Osteocyte (in vitro differentiated cells): ENCODE measurements at regions not wholly inside any gene's neighbourhood (a gene's known extent, or its start where the extent isn't known, plus 50 kb on each side); places are given as distances from the start of the nearest gene placed in this dataset.

Experiments
- DNase-seq: peaks from one replicate; pipeline ENCODE4 v3.0.0; 2021; ENCODE audit warnings: mixed read lengths; ENCODE audit not compliant: unreplicated experiment; ENCODE audit errors: extremely low spot score
- H3K27ac Mint-ChIP-seq: one replicate; pipeline ENCODE4 v1.8.0; 2021; ENCODE audit warnings: mild to moderate bottlenecking, mixed read lengths; ENCODE audit not compliant: unreplicated experiment
- H3K27me3 Mint-ChIP-seq: one replicate; pipeline ENCODE4 v1.8.0; 2021; ENCODE audit warnings: mixed read lengths; ENCODE audit not compliant: unreplicated experiment
- H3K36me3 Mint-ChIP-seq: one replicate; pipeline ENCODE4 v1.8.0; 2021; ENCODE audit warnings: mixed read lengths; ENCODE audit not compliant: unreplicated experiment
- H3K4me1 Mint-ChIP-seq: one replicate; pipeline ENCODE4 v1.8.0; 2021; ENCODE audit warnings: mixed read lengths; ENCODE audit not compliant: unreplicated experiment
- H3K4me3 Mint-ChIP-seq: one replicate; pipeline ENCODE4 v1.8.0; 2021; ENCODE audit warnings: mild to moderate bottlenecking, moderate library complexity, mixed read lengths; ENCODE audit not compliant: unreplicated experiment
- H3K9me3 Mint-ChIP-seq: one replicate; pipeline ENCODE4 v1.8.0; 2021; ENCODE audit warnings: mixed read lengths; ENCODE audit not compliant: unreplicated experiment
- TF ChIP-seq, protein P1 (sequence below): fragments of 200-600 bp; sonication (generic); IDR thresholded peaks from 2 replicates; pipeline ENCODE4 v1.5.0; 2021; ENCODE audit warnings: antibody characterized with exemption, mild to moderate bottlenecking, moderate library complexity

DNA sequence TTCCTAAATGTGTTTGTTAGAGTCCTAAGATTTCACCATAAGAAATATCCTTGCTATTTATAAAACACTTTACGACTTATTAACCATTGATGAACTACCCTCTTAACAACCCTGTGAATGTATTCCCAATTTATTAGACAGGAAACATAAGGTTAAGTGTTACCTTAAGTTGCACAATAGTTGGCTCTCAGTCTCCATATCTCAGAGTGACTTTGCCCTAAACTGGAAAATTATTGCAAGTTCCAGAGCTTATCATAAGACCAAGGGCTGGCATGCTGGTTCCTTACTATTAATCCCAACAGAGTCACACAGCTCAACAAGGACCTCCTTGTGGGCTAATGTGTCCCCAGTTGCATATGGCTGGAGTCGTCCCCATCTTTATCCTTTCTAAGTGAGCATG lies 165.8 kb downstream of the INSIG2 start:
- H3K36me3 Mint-ChIP-seq = no peaks in the 10 kb centered on the region
- H3K9me3 Mint-ChIP-seq = no peaks in the 10 kb centered on the region
- no peaks in the 10 kb centered on the region for H3K27me3 Mint-ChIP-seq
- no peaks in the 10 kb centered on the region for H3K4me1 Mint-ChIP-seq
- H3K27ac Mint-ChIP-seq = no peak overlapping the region
- no peak overlapping the region for H3K4me3 Mint-ChIP-seq
- TF ChIP-seq, protein P1, sequence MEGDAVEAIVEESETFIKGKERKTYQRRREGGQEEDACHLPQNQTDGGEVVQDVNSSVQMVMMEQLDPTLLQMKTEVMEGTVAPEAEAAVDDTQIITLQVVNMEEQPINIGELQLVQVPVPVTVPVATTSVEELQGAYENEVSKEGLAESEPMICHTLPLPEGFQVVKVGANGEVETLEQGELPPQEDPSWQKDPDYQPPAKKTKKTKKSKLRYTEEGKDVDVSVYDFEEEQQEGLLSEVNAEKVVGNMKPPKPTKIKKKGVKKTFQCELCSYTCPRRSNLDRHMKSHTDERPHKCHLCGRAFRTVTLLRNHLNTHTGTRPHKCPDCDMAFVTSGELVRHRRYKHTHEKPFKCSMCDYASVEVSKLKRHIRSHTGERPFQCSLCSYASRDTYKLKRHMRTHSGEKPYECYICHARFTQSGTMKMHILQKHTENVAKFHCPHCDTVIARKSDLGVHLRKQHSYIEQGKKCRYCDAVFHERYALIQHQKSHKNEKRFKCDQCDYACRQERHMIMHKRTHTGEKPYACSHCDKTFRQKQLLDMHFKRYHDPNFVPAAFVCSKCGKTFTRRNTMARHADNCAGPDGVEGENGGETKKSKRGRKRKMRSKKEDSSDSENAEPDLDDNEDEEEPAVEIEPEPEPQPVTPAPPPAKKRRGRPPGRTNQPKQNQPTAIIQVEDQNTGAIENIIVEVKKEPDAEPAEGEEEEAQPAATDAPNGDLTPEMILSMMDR = no peak
- DNase-seq = no peak

DNA sequence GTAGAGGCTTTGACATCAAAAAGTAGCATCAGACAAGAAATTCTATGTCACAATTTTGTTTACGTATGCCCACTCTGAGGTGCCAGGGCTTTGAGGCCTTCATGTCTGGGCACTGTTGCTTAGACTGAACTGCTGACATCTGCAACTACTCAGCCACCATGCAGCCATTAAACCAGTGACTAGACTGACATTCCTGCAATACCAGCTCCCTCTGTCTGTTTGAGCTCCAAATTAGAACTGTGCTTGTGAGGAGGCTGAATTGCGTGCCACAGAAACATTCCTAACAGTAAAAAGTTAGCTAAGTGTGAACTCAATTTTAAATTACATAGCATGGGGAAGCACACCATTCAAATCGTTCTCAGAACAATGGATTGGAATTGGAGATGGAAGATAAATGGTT lies 163.2 kb downstream of the INSIG2 start:
- Mint-ChIP-seq H3K4me1 (no peaks in the 10 kb centered on the region), H3K9me3 (no peaks in the 10 kb centered on the region), H3K27me3 (no peaks in the 10 kb centered on the region), H3K27ac (no peak overlapping the region), H3K4me3 (no peak overlapping the region), H3K36me3 (no peaks in the 10 kb centered on the region)
- TF ChIP-seq, protein P1 = no peak
- DNase-seq = no peak

DNA sequence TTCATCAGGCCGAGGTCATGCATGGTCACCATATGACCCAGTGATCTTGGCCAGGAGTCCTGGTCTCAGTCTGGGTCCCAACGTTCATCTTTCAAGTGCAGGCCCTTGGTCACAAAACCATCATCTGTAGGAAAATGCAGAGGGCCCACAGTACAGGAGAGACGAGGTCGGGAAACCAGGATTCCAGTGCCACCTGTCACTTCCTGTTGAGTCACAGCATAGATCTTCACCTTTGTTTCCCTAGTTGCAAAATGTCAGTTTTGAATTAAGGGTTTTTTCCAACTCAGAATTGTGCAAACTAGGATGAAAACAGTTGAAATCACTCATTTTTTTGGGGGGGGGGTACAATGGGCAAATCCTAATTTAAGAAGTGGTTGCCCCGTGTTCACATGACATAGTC lies 162.2 kb downstream of the INSIG2 start:
- no peaks in the 10 kb centered on the region for H3K27me3 Mint-ChIP-seq
- H3K4me3 Mint-ChIP-seq = no peak overlapping the region
- no peaks in the 10 kb centered on the region for H3K36me3 Mint-ChIP-seq
- H3K4me1 Mint-ChIP-seq = no peaks in the 10 kb centered on the region
- DNase-seq = no peak
- no peaks in the 10 kb centered on the region for H3K9me3 Mint-ChIP-seq
- H3K27ac Mint-ChIP-seq = no peak overlapping the region
- TF ChIP-seq, protein P1 = no peak

DNA sequence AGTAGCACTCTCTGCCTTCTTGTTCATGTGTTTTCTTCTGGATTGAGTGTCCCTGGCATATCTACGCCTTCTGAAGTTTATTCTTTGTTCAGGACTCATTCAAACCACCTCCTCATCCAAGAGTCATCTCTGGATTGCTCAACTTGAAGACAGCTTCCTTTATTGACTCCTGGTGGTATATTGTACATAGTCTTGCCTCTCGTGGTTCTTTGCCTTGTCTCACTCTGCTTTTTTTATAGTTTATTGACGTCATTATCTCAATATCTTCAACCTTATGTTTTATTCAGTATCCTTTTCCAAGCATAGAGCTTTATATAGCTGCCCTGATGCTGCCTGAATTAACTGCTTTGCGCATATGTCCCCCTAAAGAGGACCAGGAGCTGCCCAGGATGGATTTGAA lies 161.7 kb downstream of the INSIG2 start:
- no peaks in the 10 kb centered on the region for H3K27me3 Mint-ChIP-seq
- no peak overlapping the region for H3K27ac Mint-ChIP-seq
- no peaks in the 10 kb centered on the region for H3K36me3 Mint-ChIP-seq
- no peak overlapping the region for H3K4me3 Mint-ChIP-seq
- H3K9me3 Mint-ChIP-seq = no peaks in the 10 kb centered on the region
- DNase-seq = no peak
- TF ChIP-seq, protein P1 = no peak
- H3K4me1 Mint-ChIP-seq = no peaks in the 10 kb centered on the region

DNA sequence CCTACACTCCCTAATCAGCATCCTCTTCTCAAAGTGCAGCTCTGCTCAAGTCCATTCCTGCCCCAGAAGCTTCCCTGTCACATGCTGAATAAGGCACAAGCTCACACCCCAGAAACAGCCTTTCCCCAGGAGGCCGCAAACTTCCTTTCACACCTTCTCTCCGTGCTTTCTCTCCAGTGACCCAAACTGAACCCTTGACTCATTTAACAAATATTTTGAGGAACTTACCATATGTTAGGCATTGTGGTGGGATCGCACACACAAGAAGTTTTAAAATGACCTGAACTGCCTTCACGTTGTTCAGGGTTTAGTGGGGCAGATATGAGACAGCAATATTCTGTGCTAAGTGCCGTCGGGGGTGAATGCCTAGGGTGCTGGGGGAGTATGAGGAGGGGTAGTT lies 161.3 kb downstream of the INSIG2 start:
- H3K4me3 Mint-ChIP-seq = no peak overlapping the region
- TF ChIP-seq, protein P1 = no peak
- no peaks in the 10 kb centered on the region for H3K36me3 Mint-ChIP-seq
- H3K4me1 Mint-ChIP-seq = no peaks in the 10 kb centered on the region
- no peak for DNase-seq
- no peaks in the 10 kb centered on the region for H3K9me3 Mint-ChIP-seq
- H3K27me3 Mint-ChIP-seq = no peaks in the 10 kb centered on the region
- no peak overlapping the region for H3K27ac Mint-ChIP-seq
